ENCODE measurements at regions not wholly inside any gene's neighbourhood (a gene's known extent, or its start where the extent isn't known, plus 50 kb on each side); places are given as distances from the start of the nearest gene placed in this dataset.

GRCh38 chr5:178791976-178792375 is 61.5 kb upstream of the ZNF354A start:
- no peak for DNase-seq
- Histone ChIP-seq H3K4me3 (no peak overlapping the region), H3K27me3 (peaks cover 0 to 11% (median 0%) of the 10 kb centered on the region in 9 donors), H3K4me1 (no peaks in the 10 kb centered on the region), H3K36me3 (no peaks in the 10 kb centered on the region), H3K9me3 (no peaks in the 10 kb centered on the region), H3K27ac (no peak overlapping the region)
- intact Hi-C loops (cut with DNase I): loop anchor here in 1 of 10 donors (5.0 kb wide), 1 partner anchor 700 kb away; no protein-coding TSS in a partner anchor
- TF ChIP-seq POLR2A (IDR thresholded peaks at IDR 0.05): no peak
- TF ChIP-seq CTCF (IDR thresholded peaks at IDR 0.05): no peak
- WGBS, 4 donors: 71 to 86% (median 80%) methylated on average over 5 to 6 of the region's 6 CpGs
- no peak for ATAC-seq

- H3K27me3 ChIP-seq: peaks cover 0 to 4% (median 0%) of the 10 kb centered on the region in 9 donors
- intact Hi-C loops (cut with DNase I): loop anchor here in 1 of 10 donors (5.0 kb wide), 1 partner anchor 702 kb away; no protein-coding TSS in a partner anchor
- H3K36me3 ChIP-seq: no peaks in the 10 kb centered on the region
- no peak overlapping the region for H3K27ac ChIP-seq
- H3K4me1 ChIP-seq: no peaks in the 10 kb centered on the region
- no peaks in the 10 kb centered on the region for H3K9me3 ChIP-seq
- DNase-seq (no peak), ATAC-seq (peak in 1 of 4 donors; percentile 15)
- no peak for TF ChIP-seq POLR2A (IDR thresholded peaks at IDR 0.05)
- no peak for TF ChIP-seq CTCF (IDR thresholded peaks at IDR 0.05)
- 81 to 86% (median 82%) methylated on average over 11 of the region's 11 CpGs for WGBS, 4 donors
- H3K4me3 ChIP-seq: no peak overlapping the region
Observed at GRCh38 chr5:178790371-178790770, 59.9 kb upstream of the ZNF354A start.

- intact Hi-C loops (cut with DNase I): no loop called here
- ATAC-seq (no peak), DNase-seq (no peak)
- Histone ChIP-seq H3K27ac (no peak overlapping the region), H3K36me3 (no peaks in the 10 kb centered on the region), H3K4me3 (no peak overlapping the region), H3K4me1 (no peaks in the 10 kb centered on the region), H3K27me3 (no peaks in the 10 kb centered on the region), H3K9me3 (no peaks in the 10 kb centered on the region)
- no peak for TF ChIP-seq POLR2A (IDR thresholded peaks at IDR 0.05)
- TF ChIP-seq CTCF (IDR thresholded peaks at IDR 0.05): no peak
- WGBS, 4 donors: 76 to 84% (median 79%) methylated on average over 18 to 21 of the region's 21 CpGs
Observed at GRCh38 chr5:178788381-178789085, 58.1 kb upstream of the ZNF354A start.

GRCh38 chr5:178787889-178788288 is 57.4 kb upstream of the ZNF354A start:
- intact Hi-C loops (cut with DNase I): no loop called here
- no peak overlapping the region for H3K4me3 ChIP-seq
- no peaks in the 10 kb centered on the region for H3K36me3 ChIP-seq
- TF ChIP-seq CTCF (IDR thresholded peaks at IDR 0.05) (no peak), POLR2A (IDR thresholded peaks at IDR 0.05) (no peak)
- H3K4me1 ChIP-seq: no peaks in the 10 kb centered on the region
- H3K27me3 ChIP-seq: peaks cover 0 to 1% (median 0%) of the 10 kb centered on the region in 9 donors
- 77 to 85% (median 79%) methylated on average over 9 of the region's 9 CpGs for WGBS, 4 donors
- ATAC-seq: no peak
- no peaks in the 10 kb centered on the region for H3K9me3 ChIP-seq
- DNase-seq: no peak
- H3K27ac ChIP-seq: no peak overlapping the region

Data from heart left ventricle (tissue), 16 donors.